HG03520 (cell line): ENCODE measurements at regions not wholly inside any gene's neighbourhood (a gene's known extent, or its start where the extent isn't known, plus 50 kb on each side); places are given as distances from the start of the nearest gene placed in this dataset.
"Not testable (repeated sequence)": the region's sequence is repeated elsewhere in the genome, so short reads cannot be mapped to it uniquely, and the experiment has no call there.

Experiments used
- ATAC-seq: cut with Tn5 transposase; IDR thresholded peaks from one replicate; pipeline ENCODE4 v1.9.1; 2021; ENCODE audit warnings: mild to moderate bottlenecking, moderate library complexity; ENCODE audit not compliant: unreplicated experiment

DNA sequence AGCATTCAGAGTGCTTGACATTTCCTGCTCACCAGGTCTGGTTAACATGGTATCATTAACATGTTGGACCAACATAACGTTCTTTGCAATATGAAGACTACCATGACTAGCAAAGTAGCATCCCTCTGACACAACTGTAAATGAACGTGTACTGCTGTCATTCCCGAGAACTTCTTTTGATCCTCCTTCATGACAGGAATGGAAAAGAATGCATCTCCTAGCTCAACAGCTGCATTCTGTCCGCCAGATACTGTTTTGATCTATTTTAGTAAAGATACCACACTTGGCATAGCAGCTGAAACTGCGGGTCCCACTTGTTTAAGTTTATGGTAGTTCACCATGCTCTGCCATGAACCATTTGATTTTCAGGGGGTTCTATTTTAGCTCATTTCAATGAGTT is 144.2 kb upstream of the PARD3B start:
- ATAC-seq = no peak

DNA sequence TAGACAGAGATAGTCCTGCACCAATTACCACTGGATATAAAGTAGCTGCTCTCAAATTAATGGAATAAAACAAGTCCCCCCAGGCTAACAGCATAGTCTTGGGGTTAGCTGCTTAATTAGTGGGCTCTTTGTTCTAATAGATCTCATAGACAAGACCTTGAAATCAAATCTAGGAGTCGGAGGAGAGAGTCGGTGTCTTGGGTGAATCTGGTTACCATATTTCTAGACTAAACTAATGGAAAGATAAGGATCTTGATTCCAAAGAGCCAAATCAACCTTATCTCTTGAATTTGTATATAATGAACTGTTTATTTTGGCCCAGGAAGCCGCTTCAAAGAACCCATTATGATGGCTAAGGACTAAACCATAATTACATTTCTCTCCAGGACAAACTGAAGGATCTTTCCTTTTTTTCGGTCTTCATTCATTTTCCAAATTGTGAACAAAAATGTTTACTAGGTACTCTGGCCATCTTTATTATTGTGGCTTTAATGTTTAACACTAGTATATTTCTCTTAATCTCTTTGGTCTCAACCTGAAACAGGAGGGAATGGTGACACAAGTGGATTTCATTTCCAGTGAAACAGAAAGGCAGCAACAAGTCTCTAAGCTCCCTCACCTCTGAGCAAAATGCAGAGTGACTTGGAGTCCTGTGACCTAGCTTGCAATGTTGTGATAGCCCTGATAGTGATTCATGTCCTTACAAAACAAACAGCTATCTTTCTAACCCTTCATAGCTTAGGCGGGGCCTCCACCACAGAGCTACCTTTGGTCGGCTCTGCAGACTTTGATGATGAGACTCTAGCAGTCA is 137.9 kb upstream of the PARD3B start:
- ATAC-seq = no peak

DNA sequence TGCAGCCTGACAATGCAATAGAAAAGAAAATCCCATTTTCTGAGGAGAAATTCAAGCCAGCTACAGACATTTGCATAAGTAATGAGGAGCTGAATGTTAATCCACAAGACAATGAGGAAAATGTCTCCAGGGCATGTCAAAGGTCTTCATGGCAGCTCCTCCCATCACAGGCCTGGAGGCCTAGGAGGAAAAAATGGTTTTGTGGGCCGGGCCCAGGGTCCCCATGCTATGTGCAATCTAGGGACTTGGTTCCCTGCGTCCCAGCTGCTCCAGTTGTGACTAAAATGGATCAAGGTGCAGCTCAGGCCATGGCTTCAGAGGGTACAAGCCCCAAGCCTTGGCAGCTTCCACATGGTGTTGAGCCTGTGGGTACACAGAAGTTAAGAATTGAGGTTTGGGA is 132.5 kb upstream of the PARD3B start:
- not testable (repeated sequence) for ATAC-seq

DNA sequence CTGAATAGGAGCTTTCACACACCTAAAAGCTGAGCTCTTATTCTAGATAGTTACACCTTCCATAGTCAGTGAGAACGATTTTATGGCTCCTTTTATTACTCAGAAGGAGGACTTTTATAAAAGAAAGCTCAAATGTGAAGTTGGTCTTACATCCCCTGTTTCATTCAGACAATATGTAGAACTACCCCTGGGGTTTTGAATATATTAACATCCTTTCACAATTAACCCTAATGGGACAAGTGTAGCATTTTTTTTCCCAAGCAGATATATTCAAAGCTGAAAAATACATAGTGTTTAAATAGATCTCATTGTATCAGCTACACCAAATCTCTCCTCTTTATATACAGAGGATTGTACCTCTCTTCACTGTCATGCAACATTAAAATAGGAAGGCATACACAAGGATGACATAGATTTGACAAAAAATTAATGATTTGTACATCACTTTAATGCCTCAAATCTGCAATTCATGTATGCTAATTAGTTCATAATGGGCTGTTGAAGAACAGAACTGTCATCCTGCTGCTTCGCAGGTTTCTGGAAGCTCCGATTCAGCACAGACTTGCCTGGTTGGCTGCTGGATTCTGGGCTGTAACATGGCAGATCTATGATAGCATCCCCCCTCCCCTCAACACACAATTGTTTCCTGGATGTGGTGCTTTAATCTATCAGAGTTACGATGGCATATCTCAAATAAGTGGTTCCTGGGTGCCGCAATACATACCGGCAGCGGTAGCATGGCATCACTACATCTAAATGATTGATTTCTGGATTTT is 129.7 kb upstream of the PARD3B start:
- no peak for ATAC-seq

DNA sequence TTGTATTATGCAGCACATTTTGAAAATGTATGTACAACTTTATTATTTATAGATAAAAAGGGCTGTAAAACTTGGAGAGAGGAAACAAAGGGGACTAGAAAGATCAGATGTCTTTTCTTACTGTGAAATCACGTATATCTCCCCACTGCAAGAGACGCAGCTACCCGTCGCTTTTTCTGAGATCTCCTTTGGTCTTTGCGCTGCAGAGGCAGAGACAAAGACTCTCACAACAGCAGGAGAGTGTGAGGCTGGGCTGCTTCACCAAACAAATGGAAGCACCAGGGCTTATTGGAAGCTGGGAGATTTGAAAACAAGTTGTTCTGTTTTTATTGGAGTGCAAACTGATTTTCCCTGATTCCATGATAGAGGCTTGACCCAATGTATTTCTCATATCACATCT is 129.0 kb upstream of the PARD3B start:
- no peak for ATAC-seq

DNA sequence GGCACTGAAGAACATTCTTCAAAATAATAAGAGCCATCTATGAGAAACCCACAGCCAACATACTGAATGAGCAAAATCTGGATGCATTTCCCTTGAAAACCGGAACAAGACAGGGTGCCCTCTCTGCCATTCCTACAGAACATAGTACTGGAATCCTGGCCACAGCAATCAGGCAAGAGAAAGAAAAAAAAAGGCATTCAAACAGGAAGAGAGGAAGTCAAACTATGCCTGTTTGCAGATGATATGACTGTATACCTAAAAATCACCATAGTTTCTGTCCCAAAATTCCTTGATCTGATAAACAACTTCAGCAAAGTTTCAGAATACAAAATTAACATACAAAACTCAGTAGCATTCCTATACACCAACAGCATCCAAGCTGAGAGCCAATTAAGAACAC is 119.5 kb upstream of the PARD3B start:
- ATAC-seq = no peak

DNA sequence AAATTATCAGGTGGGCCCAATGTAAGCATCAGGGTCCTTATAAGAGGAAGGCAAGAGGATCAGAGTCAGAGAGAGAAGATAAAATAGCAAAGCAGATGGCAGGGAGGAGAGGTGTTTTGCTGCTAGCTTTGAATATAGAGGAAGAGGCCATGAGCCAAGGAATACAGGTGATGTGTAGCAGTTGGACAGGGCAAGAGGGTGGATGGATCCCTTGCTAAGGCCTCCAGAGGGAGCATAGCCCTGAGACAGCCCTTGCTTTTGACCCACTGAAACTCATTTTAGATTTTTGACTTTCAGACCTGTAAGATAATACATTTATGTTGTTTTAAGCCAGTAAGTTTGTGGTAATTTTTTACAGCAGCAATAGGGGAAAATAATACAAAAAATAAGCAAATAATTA is 116.6 kb upstream of the PARD3B start:
- no peak for ATAC-seq

DNA sequence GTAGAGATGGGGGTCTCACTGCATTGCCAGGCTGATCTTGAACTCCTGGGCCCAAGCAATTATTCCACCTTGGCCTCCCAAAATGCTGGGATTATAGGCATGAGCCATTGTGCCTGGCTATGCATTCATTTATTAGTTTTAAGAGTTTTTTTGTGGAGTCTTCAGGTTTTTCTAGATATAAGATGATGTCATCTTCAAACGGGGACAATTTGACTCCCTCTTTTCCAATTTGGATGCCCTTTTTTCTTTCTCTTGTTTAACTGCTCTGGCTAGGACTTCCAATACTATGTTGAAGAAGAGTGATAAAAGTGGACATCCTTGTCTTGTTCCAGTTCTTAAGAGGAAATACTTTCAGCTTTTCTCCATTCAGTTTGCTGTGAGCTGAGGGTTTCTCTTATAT is 113.7 kb upstream of the PARD3B start:
- ATAC-seq = no peak

DNA sequence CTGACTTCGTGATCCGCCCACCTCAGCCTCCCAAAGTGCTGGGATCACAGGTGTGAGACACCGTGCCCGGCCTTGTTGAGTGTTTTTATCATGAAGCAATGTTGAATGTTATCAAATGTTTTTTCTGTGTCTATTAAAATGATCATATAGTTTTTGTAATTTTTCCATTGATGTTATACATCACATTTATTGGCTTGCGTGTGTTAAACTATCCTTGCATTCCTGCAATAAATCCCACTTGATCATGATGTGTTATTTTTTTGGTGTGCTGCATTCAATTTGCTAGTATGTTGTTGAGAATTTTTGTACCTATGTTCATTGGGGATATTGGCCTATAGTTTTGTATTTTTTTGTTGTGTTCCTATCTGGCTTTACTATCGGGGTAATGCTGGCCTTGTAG is 113.1 kb upstream of the PARD3B start:
- ATAC-seq = no peak

DNA sequence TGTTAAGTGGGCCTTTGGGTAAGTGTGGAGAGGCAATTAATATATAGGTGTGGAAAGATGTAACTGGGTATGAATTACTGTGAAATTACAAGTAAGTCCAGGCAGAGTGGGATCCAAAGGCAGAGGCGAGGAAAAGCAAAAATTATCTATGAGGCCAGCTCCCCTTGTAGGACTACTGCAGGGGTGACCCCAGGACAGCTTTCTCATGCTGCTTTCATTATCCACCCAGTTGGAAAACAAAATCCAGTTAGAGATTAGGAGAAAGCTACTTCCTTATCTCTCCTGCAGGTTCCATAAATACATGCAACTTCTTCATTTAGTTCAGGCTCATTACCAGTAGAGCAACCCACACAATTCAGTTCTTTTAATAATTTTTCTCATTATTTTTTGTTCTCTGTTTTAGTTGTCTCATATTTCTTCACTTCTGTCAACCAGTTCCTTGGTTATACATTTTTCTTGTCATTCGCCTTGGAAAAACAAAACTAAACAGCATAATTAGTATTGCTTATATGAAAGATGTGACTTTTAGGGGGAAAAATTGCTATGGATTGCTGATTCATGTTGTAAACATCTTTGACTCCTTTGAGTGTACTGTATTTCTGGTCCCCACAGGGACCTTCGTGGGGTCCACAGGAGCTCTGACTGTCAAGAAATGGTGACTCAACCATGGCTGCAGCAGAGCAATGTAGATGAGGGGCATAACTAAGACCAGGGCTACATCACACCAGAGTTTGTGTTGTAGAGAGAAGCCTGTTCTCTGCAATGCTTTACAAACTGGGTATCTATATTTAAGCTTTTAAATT is 110.4 kb upstream of the PARD3B start:
- no peak for ATAC-seq

DNA sequence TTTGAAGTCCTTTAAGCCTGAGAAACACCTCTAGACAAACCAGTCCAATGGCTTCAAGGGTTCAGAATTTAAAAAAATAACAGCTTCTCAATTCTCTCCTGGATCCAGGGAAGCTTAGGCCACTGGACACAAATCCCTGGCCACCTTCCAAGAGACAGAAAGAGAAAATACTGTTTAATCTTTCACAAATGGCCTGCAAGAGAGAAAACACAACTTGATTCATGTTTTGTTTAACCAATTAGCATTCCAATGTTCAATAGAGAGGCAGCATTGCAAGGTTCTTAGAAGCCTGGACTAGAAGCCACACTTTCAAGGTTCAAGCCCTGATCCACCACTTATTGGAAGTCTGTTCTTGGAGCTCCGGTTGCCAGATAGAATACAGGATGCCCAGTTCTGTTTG is 109.0 kb upstream of the PARD3B start:
- ATAC-seq = no peak

DNA sequence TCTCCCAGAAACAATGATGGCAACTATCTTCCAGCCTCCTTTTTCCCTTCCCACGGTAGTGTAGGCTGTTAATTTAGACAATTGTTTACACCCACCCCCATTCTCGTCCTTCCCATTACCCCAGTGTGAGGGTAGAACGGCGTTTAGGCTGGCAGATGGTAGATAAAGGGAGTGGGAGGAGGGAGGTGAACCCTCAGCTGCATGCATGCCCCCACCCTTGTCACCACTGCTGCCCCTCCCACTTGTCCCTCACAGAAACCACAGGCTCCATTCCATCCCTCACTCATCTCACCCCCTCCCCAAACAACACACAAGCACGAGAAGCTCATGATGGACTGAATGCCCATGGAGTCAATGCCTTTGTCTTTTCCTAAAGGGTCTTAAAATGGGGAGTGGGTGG is 107.9 kb upstream of the PARD3B start:
- no peak for ATAC-seq

DNA sequence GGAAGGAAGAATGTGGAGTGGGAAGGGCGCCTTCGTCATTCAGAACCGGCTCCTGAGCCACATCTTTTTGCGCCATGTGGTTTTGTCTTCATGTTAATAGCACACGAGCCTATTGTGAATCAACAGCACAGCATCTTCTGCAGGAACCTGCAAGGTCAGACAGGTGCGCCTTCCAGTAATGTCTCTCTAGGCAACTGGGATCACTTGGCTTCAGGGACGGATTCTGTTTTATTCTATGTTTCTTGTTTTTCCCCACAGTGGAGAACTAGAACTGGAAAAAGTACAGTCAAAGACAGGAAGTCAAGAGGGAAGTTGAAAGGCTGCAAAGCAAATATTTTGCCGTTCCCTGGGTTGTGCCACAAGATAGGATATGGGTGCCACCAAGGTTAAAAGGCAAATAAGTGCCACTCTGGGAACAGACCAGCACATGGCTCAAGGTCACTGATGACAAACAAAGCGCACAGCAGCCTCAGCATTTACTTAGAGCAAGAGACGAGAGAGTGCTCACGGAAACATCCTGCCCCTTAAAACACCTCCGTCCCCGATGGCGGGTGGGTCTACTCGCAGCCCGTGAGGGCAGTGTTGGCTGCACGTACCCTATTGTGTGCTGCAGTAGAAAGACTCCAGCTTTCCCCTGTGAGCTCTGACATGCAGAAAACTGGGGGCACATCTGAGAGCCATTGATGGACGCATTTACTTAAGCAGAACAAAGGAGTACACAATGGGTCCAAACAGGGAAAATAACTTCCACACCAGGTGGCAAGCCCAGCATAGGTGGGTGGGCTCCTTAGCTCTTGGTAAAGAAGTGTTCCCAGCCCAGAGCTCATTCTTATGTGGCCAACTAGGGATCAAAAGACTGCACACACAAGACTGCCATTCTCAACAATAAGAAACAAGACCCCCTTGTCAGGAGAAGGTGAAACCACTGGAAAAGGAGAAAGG is 107.2 kb upstream of the PARD3B start:
- no peak for ATAC-seq

DNA sequence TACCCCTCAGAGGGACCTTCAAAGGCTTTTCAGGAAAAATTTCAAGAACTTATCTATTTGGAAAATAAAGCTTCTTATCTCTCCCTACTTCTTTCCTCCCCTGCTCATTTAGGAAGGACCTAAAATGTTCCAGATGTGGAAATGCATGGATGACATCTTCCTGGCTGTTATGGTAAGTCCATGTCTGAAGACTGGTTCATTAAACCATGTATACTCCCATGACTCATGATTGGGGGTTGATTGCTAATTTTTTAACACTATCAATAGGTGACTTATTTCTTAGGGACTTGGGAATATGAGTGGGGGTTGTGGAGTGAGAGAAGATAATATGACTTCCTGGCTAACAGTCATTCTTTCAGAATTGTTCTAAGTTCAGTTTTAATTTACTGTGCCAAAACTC is 104.0 kb upstream of the PARD3B start:
- no peak for ATAC-seq

DNA sequence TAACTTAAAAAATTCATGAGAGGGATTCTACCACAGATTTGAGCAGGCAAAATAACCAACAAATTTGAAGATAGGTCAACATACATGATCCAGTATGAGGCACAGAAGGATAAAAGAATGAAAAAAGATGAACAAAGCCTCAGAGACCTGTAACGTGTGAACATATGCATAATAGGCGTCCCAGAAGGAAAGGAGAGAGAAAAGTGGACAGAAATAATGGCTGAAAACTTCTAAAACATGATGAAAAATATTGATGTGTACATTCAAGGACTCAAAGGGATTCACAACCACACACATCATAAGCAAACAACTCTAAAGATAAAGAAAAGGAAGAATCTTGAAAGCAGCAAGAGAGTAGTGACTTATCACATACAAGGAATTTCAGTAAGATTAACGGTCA is 100.1 kb upstream of the PARD3B start:
- no peak for ATAC-seq

DNA sequence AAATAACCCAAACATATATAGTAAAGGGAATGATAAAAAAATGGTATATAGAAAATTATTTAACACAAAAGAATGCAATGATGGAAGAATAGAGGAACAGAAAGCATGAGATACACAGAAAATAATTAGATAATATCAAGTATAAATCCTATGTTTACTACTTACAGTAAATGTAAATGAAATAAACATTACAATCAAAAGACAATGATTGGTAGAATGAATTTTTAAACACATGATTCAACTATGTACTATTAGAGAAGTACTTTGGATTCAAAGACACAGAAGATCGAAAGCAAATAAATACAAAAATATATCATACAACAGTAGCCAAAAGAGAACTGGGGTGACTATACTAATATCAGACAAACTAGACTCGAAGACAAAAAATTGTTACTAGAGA is 97.6 kb upstream of the PARD3B start:
- no peak for ATAC-seq

DNA sequence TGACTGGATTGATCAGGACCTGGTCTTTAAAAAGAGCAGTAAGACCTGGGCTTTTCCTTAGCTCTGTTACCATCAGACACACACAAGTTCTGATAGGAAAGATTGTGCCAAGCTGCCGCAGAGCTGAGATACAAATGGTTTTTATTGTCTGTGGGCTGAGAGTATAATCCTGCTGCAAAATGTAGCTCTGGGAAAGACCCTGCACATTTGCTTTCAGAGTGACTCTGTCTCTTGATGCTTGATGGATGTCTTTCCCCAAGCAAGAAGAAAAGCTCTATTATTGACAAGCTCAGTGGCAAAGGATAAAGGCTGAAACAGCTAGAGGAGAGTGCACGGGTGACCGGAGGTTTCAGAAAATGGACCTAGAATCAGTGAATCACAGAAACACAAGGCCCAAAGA is 95.3 kb upstream of the PARD3B start:
- ATAC-seq = no peak

DNA sequence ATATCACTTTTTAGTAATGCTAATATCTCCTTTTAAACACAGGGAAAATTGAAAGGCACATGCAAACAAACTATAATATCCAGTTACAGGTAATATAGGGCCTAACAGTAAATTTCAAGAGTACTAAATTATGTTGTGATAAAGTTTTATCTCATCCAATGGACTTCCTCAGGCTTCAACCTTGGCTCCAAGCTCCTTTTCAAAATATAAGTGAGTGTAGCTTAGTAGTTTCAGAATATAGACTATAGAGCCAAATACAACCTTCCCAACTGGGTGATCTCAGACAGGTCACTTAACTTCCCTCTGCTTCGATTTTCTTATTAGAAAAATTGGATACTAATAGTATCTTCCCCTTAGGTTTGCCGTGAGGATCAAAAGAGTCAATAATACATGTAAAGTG is 93.5 kb upstream of the PARD3B start:
- ATAC-seq = no peak

DNA sequence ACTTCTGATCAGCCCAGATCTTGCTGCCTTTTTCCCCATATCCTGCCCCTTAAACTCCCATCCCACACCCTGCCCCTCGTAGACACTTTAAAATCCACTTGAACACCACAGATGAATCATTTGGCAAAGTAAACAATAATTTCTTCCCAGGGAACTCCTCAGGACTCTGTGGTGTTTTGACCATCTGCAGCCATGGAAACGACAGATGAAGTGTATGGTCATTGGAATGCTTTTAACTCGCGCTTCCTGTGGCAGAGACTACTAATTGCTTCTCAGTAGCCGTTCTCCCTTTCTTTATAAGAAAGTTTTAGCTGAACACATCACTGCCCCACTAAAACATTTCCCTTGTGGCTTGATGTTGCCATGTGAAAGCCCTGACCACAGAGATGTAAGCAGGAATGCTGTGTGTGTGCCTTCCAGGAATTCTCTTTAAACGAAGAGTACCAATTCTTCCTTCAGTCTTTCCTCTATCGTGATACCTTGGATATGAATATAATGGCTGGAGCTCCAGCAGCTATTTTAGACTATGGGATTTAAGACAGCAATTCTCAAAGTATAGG is 92.7 kb upstream of the PARD3B start:
- ATAC-seq = no peak

DNA sequence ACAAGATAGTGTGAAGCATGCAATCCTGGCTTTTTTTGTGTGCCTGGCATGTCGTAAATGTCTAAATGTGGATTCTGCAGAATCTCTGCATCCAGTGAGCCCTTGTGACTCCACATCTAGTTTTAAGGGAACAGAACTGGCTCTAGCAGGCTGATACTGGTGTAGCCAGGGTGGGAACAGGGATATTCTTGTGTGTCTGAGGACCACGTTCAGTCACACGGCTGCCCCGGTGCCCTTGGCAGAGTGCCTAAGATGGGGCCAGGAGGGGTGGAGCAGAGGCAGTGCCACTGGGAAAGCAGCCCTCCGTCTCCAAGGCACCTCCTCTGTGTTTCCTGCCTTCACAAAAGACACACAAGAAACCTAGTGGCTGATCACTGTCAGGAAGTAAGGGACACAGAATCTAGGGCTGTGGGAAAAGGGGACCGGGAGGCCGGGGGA is 91.5 kb upstream of the PARD3B start:
- no peak for ATAC-seq
